ENCODE measurements at regions not wholly inside any gene's neighbourhood (a gene's known extent, or its start where the extent isn't known, plus 50 kb on each side); places are given as distances from the start of the nearest gene placed in this dataset.

DNA sequence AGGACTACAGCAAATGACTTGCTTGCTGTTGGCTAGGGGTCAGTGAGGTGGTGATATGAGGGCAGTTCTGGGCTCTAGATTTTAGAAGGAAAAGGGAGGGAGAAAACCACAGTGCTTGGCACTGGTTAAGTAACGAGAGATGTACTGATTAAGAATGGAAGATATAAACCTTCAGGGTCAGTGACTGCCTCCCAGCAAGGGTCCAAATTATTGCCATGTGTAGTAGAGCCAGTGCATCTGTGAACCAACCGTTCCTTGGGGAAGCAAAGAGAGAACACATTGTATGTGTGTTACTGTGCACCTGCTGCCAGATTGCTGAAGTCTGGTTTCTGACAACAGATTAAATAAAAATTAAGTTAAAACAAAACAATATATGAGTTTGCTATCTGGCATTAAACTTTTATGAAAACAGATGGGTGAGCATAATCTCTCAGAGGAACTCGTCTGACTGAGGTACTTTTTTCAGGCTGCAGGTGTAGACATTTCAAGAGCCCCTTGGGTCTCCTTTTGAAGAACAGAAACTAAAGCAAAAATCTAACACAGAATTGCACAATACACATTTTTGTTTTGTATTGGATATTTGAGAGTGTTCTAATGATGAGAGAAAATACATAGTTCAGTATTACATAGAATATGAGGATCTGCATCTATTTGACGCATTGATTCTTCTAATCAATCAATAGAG, 1120.6 kb downstream of the SORCS3 start:
- no peak for TF ChIP-seq EZH2phosphoT487 (IDR thresholded peaks at IDR 0.05; ENCODE audit: low read depth)
- TF ChIP-seq, protein P1, sequence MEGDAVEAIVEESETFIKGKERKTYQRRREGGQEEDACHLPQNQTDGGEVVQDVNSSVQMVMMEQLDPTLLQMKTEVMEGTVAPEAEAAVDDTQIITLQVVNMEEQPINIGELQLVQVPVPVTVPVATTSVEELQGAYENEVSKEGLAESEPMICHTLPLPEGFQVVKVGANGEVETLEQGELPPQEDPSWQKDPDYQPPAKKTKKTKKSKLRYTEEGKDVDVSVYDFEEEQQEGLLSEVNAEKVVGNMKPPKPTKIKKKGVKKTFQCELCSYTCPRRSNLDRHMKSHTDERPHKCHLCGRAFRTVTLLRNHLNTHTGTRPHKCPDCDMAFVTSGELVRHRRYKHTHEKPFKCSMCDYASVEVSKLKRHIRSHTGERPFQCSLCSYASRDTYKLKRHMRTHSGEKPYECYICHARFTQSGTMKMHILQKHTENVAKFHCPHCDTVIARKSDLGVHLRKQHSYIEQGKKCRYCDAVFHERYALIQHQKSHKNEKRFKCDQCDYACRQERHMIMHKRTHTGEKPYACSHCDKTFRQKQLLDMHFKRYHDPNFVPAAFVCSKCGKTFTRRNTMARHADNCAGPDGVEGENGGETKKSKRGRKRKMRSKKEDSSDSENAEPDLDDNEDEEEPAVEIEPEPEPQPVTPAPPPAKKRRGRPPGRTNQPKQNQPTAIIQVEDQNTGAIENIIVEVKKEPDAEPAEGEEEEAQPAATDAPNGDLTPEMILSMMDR (IDR thresholded peaks at IDR 0.05; ENCODE audit: low read depth, low read length) = no peak

Measured in OCI-LY3 (cell line).